ENCODE measurements at regions not wholly inside any gene's neighbourhood (a gene's known extent, or its start where the extent isn't known, plus 50 kb on each side); places are given as distances from the start of the nearest gene placed in this dataset.

GRCh38 chr9:109708451-109708945 lies 71.5 kb upstream of the PALM2AKAP2 start:
- no peak for TF ChIP-seq SNAI2 (CRISPR knock-in tag; IDR thresholded peaks at IDR 0.05)
- TF ChIP-seq GLIS3 (CRISPR knock-in tag; IDR thresholded peaks at IDR 0.05), result no peak
- TF ChIP-seq ZFP3 (CRISPR knock-in tag; IDR thresholded peaks at IDR 0.05), result no peak
- no peak for TF ChIP-seq ISL1 (CRISPR knock-in tag; IDR thresholded peaks at IDR 0.05)
- TF ChIP-seq, protein P1, sequence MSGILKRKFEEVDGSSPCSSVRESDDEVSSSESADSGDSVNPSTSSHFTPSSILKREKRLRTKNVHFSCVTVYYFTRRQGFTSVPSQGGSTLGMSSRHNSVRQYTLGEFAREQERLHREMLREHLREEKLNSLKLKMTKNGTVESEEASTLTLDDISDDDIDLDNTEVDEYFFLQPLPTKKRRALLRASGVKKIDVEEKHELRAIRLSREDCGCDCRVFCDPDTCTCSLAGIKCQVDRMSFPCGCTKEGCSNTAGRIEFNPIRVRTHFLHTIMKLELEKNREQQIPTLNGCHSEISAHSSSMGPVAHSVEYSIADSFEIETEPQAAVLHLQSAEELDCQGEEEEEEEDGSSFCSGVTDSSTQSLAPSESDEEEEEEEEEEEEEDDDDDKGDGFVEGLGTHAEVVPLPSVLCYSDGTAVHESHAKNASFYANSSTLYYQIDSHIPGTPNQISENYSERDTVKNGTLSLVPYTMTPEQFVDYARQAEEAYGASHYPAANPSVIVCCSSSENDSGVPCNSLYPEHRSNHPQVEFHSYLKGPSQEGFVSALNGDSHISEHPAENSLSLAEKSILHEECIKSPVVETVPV (CRISPR knock-in tag; IDR thresholded peaks at IDR 0.05), result no peak
- no peak for TF ChIP-seq TCF4 (CRISPR knock-in tag; IDR thresholded peaks at IDR 0.05; ENCODE audit: borderline replicate concordance)
- no peak for TF ChIP-seq ZFP30 (CRISPR knock-in tag; IDR thresholded peaks at IDR 0.05)
- TF ChIP-seq PPARA (CRISPR knock-in tag; IDR thresholded peaks at IDR 0.05; ENCODE audit: borderline replicate concordance), result no peak
- no peak for TF ChIP-seq TOX (CRISPR knock-in tag; IDR thresholded peaks at IDR 0.05; ENCODE audit: borderline replicate concordance)
- no peak for TF ChIP-seq OSR1 (CRISPR knock-in tag; IDR thresholded peaks at IDR 0.05)
- TF ChIP-seq RARB (CRISPR knock-in tag; IDR thresholded peaks at IDR 0.05), result no peak

All from SK-N-SH treated with all-trans-retinoic acid at 6 μM for 48 hours (cell line).